NCI-H524 treated with DMSO at 0.1 percent for 48 hours (cell line): ENCODE measurements at regions not wholly inside any gene's neighbourhood (a gene's known extent, or its start where the extent isn't known, plus 50 kb on each side); places are given as distances from the start of the nearest gene placed in this dataset.

Experiments
- DNase-seq: peaks from one replicate; lab custom pipeline; 2025; lab: John Stamatoyannopoulos, UW

- no peak for DNase-seq
Observed at GRCh38 chr10:118835682-118836326, 81.0 kb upstream of the CACUL1 start.

GRCh38 chr10:118838364-118838763 lies 83.6 kb upstream of the CACUL1 start:
- no peak for DNase-seq

- DNase-seq, result no peak
Observed at GRCh38 chr10:118839348-118839747, 84.6 kb upstream of the CACUL1 start.

GRCh38 chr10:118840071-118840775 lies 85.5 kb upstream of the CACUL1 start:
- DNase-seq, result no peak

- peak; percentile 12 for DNase-seq
Observed at GRCh38 chr10:118840776-118841468, 86.2 kb upstream of the CACUL1 start.

GRCh38 chr10:118841881-118842605 lies 87.3 kb upstream of the CACUL1 start:
- no peak for DNase-seq

- no peak for DNase-seq
Observed at GRCh38 chr10:118842843-118843624, 88.3 kb upstream of the CACUL1 start.

- DNase-seq, result no peak
Observed at GRCh38 chr10:118843647-118844265, 89.0 kb upstream of the CACUL1 start.

- DNase-seq, result no peak
Observed at GRCh38 chr10:118844731-118845521, 90.2 kb upstream of the CACUL1 start.

GRCh38 chr10:118845776-118846175 lies 91.0 kb upstream of the CACUL1 start:
- DNase-seq, result no peak

GRCh38 chr10:118850418-118851061 lies 95.8 kb upstream of the CACUL1 start:
- DNase-seq, result no peak

GRCh38 chr10:118851062-118852035 lies 96.6 kb upstream of the CACUL1 start:
- DNase-seq, result no peak

GRCh38 chr10:118853916-118854315 lies 99.1 kb upstream of the CACUL1 start:
- no peak for DNase-seq

GRCh38 chr10:118856106-118856505 lies 101.3 kb upstream of the CACUL1 start:
- no peak for DNase-seq

- DNase-seq, result no peak
Observed at GRCh38 chr10:118865998-118866693, 111.4 kb upstream of the CACUL1 start.

GRCh38 chr10:118867768-118868167 lies 113.0 kb upstream of the CACUL1 start:
- no peak for DNase-seq

- no peak for DNase-seq
Observed at GRCh38 chr10:118868589-118868988, 113.8 kb upstream of the CACUL1 start.
